ENCODE measurements at regions not wholly inside any gene's neighbourhood (a gene's known extent, or its start where the extent isn't known, plus 50 kb on each side); places are given as distances from the start of the nearest gene placed in this dataset.
"Not testable (repeated sequence)": the region's sequence is repeated elsewhere in the genome, so short reads cannot be mapped to it uniquely, and the experiment has no call there.

DNA sequence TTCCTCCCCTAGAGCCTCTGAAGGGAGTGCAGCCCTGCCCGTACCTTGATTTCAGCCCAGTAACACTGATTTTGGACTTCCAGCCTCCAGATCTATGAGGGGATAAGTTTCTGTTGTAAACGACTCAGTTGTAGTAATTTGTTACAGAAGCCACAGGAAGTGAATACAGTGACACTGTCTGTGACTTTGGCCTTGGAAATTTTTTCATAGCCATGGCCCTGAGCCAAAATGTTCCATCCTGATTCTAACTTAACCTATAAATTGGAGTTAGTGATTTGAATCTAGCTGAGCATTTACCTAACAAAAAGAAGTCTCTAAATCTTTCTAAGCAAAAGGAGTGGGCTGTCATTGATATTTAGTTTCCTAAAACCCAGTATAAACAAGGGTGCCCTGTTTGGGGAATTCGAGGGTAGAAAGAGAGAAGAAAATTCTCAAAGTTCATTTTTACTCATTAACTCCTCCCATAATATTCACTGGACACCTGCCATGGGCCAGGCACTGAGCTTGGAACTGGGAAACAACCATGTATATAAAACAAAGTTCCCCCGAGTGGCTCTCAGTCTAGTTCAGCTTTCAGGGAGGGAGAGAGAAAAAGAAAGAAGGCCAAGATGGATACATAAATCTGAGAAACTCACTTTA is 162.3 kb downstream of the SKIDA1 start:
- no peak for DNase-seq

DNA sequence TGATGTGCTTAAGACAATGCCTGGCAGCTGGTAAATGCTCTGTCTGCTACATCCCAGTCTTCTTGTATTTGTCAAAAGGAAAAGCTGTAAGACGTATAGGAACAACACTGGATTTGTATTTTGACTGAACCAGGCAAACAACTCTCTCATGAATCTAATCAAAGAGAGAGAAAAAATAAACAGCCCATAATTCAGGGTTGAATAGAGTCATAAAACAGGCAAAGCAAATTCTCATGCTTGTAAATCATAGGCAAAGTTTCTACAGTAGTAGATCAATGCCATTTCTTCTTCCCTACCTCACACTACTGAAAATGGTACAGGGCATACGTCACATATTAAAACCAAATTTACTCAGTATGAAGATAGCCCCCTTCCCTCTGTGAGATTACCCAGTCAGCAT is 166.3 kb downstream of the SKIDA1 start:
- no peak for DNase-seq

DNA sequence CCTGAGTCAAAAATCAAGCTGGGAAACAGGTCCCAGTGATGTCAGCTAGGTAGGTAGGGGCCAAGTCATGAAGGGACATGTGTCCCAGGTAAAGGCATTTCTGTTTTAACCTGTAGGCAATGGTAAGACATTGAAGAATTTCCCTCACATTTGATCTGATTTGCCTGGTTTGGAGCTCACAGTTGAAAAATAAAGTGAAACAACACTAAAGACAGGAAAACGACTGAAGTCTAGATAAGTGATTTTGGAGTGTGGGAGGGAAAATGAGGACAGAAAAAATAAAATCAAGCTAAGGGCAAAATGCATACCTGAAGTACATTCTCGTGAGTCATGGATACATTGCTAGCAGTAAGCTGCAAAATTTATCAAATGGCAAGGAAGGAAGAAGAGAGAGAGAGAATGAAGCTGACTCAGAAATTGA is 169.9 kb downstream of the SKIDA1 start:
- DNase-seq, result no peak

- DNase-seq, result no peak
These were observed 172.6 kb downstream of the SKIDA1 start for GRCh38 chr10:21352886-21353285.

DNA sequence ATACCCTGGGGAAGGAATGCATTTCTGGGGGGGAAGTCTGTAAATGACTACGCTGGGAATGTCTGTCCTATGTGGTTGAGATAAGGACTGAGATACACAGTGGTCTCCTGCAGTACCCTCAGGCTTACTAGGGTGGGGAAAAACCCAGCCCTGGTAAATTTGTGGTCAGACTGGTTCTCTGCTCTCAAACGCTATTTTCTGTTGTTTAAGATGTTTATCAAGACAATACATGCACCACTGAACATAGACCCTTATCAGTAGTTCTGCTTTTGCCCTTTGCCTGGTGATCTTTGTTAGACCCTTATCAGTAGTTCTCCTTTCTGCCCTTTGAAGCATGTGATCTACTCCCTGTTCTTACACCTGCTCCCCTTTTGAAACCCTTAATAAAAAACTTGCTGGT is 173.9 kb downstream of the SKIDA1 start:
- not testable (repeated sequence) for DNase-seq

GRCh38 chr10:21349912-21350286 is 175.6 kb downstream of the SKIDA1 start:
- no peak for DNase-seq

DNA sequence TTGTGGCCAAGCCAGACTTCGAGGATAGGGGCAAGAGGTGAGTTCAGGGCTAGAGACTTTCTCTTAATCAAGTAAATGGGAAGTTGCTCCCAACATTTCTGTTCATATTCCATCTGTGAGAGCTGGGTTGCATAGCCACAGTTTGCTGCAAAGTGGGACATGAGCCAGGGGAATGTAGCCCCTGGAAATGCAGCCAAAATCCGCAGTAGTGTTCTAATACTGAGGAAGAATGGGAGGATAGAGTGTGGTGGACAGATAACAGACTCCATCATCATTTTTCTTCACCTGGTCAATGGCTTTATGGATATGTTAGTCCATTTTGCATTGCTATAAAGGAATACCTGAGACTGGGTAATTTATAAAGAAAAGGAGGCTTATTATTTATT is 177.7 kb downstream of the SKIDA1 start:
- DNase-seq, result no peak

DNA sequence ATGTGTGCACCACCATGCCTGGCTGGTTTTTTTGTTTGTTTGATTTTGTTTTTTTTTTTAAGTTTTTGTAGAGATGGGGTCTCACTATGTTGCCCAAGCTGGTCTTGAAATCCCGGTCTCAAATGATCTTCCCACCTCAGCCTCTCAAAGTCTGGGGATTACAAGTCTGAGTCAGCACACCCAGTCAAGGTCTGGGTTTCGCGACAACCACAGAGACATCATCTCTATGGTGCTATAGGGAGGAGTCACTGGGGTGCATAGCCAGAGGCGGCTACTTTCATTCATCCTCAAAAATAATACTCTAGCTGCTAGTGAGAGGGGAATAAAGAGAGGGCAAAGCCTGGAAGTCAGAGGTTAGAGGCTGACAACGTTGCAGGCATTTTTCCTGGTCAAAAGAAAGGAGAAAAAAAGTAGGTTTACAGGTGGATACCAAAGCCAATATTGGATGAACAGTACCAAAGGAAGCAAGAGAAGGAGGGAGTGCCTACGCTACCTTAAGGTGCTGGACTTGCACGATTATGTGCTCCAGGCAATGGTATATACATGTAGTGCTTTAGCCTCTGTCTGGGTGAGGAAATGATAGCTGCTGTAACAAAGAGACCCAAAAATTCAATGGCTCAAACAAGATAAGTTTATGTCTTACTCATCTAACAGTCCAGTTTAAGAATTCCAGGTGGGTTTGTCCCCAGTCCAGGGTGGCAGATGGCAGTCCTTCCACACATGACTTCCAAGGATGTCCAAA is 178.3 kb downstream of the SKIDA1 start:
- no peak for DNase-seq

- no peak for DNase-seq
These were observed 182.4 kb downstream of the SKIDA1 start for GRCh38 chr10:21343087-21343486.

- not testable (repeated sequence) for DNase-seq
These were observed 183.0 kb downstream of the SKIDA1 start for GRCh38 chr10:21342499-21342898.

DNA sequence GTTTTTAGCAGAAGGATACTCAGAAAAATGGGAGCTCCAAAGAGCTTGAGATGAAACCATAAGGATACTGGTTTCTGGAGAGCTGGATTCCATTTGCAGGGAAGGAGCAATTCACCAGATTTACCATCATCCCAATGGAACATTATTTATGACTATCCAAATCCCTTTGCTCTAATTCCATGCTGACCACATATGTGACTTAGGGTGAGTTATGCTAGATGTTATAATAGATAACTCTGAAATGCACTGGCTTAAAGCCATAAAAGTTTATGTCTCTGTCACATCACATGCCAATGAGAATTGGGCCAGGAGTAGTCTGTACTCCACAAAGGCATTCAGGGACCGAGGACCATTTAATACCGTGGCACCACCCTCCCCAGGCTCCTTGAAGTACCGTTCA is 185.2 kb downstream of the SKIDA1 start:
- no peak for DNase-seq

GRCh38 chr10:21337171-21337792 is 188.2 kb downstream of the SKIDA1 start:
- DNase-seq, result no peak

DNA sequence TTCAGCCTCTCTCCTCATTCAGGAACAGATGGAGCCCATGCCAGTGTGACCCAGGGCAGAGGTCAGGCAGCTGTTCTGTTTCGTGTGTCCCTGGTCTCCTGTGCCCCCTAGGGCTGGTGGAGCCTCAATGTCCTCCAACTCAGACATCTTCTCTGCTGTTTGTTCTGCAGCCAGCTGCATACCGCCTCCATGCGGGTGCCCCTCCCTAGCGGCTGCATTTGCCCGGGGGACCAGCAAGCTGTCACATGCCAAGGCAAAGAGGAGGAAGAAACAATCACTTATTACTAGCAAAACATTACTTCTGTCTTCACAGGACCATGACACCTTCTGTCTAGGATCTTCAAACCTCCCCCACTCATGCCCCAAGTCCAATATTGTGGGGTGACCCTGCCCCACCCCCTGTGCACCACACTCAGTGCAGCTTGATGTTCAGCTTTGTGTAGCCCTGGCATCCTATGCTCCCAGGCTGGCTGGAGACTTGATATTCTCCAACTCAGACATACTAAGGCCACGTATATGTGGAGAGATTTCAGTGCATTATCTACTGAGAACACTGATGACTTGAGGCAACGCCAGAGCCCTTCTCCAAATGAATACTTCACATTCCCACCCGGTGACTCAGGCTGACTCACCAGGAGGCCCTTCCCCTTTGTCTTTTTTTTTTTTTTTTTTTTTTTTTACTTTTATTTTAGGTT is 188.9 kb downstream of the SKIDA1 start:
- peak; percentile 78 for DNase-seq

GRCh38 chr10:21334891-21335696 is 190.4 kb downstream of the SKIDA1 start:
- no peak for DNase-seq

DNA sequence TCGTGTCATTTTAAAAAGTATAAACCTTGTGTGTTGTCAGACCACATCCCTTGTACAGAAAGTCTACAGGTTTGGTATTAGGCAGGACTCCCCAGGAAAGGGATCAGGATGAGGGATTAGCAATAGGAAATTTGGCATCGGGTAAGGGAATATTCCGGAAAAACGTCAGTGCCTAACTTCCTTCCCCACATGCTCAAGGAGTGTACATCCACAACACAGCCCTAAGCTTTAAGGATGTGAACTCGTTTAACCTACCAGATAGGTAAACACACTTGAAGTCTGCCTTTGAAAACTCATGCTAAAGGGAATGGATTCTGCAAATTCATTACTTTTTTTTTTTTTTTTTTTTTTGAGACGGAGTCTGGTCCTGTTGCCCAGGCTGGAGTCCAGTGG is 194.9 kb downstream of the SKIDA1 start:
- DNase-seq, result no peak

DNA sequence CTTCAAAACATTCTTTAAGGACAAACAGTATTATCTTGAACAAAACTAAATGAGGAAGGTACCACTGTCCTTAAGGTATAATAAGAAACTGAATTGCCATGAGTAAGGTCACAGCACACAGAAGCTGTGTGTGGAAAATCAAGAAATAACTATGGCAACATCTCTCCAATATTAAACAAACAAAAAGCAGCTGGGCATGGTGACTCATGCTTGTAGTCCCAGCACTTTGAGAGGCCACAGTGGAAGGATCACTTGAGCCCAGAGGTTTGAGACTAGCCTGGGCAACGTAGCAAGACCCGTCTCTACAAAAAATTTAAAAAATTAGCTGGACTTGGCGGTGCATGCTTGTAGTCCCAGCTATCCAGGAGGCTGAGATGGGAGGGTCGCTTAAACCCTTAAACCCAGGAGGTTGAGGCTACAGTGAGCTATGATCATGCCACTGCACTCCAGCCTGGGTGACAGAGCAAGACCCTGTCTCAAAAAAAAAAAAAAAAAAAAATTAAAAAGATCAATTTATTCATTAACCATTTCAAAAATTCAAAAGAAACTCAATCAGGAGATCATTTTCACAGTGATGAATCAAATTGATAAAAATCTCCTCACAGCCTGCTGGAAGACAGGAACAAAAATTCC is 195.4 kb downstream of the SKIDA1 start:
- DNase-seq, result peak; percentile 77

- DNase-seq, result peak; percentile 68
These were observed 198.0 kb downstream of the SKIDA1 start for GRCh38 chr10:21327289-21327993.

DNA sequence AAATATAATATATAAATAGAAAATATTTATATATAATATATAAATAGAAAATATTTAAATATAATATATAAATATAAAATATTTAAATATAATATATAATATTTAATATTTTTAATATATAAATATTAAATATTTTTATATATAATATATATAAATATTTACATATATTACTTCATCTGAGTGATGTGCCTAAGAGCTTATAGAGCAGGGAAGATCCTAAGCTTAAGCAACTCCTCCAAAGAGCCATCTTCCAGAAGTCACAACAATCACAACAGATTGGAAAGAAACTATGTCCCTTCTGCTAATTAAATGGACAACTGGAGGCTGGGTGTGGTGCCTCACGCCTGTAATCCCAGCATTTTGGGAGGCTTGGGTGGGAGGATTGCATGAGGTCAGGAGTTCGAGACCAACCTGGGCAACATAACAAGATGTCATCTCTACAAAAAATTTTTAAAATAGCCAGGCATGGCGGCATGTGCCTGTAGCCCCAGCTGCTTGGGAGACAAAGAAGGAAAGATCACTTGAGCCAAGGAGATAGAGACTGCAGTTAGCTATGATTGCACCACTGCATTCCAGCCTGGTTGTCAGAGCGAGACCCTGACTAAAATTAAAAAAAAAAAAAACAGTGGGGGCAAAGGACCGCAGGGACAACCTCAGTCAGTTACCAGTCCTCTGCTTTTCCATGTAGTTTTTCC is 198.7 kb downstream of the SKIDA1 start:
- no peak for DNase-seq

DNA sequence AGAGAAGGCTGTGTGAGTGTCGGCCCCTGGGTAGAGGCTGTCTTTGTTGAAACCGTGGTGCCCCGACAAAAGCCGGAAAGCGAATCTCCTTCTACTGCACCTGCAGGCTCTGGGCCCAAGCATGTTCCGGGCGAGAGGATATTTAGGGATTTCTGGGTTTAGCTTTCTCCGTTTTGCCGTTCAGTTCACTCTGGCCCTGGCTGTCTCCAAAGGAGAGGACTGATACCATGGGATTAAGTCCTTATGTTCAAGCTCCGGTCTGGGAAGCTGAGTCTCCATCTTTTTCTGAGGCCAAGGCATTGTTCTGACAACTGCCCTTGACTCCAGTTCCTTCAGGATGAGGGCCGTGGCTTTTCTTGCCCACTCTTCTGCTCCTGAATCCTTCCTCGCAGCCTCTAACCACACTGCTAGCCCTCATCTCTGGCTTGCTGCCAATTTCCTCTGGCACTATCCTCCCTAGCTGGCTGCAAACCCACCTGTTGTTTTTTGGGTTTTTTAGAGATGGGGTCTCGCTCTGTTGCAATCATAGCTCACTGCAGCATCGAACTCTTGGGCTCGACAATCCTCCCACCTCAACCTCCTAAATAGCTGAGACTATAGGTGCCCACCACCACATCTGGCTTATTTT is 206.8 kb downstream of the SKIDA1 start:
- peak; percentile 27 for DNase-seq

DNA sequence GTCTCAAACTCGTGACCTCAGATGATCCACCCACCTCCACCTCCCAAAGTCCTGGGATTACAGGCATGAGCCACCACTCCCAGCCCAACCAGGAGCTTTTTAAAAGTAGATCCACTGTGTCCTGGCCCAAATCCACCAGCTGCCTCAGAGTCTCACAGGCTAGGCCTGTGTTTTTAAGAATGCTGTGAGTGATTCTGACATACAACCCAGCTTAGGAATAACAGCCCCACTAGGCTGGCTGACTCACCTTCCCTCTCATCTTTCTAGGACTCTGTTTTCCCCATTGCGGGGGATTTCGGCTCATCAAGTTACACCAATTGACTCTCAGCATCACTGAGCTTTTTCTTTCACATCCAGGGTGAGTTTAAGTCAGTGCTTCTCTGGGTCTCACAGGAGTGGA is 207.6 kb downstream of the SKIDA1 start:
- no peak for DNase-seq
